ENCODE measurements at regions not wholly inside any gene's neighbourhood (a gene's known extent, or its start where the extent isn't known, plus 50 kb on each side); places are given as distances from the start of the nearest gene placed in this dataset.
A peak's percentile ranks its signal among the peaks of the same experiment; 100 is the strongest.

DNA sequence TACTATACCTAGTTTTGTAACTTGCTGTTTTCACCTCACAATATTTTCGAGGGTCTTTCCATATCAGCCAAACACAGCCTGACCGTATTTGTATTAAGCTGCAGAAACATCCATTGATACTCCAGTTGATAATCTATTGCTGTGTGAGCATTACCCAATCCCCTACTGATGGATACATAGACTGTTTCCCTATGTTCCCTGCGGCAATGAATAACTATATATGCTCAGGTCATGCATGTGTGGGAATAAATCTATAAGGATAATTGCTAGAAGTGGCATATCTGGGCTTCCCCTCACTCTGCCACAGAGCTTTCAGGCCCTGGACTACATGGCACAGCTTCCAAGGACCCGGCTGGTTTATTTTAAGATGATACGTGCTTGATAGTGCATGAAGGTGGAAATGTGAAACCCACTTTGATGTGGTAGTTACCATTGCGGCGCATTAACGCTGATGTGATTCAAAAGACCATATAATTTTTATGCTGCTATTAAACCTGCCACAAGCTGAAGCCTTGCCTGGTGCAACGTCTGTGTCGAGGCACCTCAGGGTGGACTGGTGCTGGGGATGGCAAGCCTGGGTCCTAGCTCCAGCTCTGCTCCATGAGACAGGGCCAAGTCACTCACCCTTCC, 81.4 kb upstream of the KCNK12 start:
- Histone ChIP-seq H3K9me3 (no peaks in the 10 kb centered on the region), H3K27me3 (no peaks in the 10 kb centered on the region), H3K36me3 (no peaks in the 10 kb centered on the region), H3K27ac (no peak overlapping the region), H3K4me3 (no peak overlapping the region), H3K4me1 (peaks cover 0 to 7% (median 2%) of the 10 kb centered on the region in 4 donors)
- no peak for DNase-seq
- TF ChIP-seq, protein P1, sequence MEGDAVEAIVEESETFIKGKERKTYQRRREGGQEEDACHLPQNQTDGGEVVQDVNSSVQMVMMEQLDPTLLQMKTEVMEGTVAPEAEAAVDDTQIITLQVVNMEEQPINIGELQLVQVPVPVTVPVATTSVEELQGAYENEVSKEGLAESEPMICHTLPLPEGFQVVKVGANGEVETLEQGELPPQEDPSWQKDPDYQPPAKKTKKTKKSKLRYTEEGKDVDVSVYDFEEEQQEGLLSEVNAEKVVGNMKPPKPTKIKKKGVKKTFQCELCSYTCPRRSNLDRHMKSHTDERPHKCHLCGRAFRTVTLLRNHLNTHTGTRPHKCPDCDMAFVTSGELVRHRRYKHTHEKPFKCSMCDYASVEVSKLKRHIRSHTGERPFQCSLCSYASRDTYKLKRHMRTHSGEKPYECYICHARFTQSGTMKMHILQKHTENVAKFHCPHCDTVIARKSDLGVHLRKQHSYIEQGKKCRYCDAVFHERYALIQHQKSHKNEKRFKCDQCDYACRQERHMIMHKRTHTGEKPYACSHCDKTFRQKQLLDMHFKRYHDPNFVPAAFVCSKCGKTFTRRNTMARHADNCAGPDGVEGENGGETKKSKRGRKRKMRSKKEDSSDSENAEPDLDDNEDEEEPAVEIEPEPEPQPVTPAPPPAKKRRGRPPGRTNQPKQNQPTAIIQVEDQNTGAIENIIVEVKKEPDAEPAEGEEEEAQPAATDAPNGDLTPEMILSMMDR (IDR thresholded peaks at IDR 0.05): no peak
- no peak for TF ChIP-seq POLR2A (IDR thresholded peaks at IDR 0.05)

DNA sequence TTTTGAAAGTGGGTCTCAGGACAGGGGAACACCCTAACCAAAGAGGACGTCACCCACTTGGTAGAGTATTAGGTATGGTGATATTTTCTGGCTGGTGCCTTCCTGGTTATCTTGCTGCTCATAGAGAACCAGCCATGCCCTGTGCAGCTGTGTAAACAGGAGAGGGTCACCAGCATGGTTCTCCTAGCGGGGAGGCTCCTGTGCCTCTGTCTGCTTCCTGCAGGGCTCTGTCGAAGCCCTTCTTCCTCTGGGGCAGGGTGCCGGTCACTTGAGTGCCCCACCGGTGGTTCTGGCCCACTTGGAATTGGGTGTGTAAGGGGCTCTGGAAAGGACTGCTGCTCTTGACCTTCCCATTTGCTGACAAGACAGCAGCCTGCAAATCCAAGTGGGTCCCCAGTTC, 80.5 kb upstream of the KCNK12 start:
- DNase-seq: no peak
- Histone ChIP-seq H3K9me3 (no peaks in the 10 kb centered on the region), H3K27me3 (no peaks in the 10 kb centered on the region), H3K4me3 (no peak overlapping the region), H3K4me1 (peaks cover 0 to 7% (median 2%) of the 10 kb centered on the region in 4 donors), H3K36me3 (no peaks in the 10 kb centered on the region), H3K27ac (no peak overlapping the region)
- TF ChIP-seq POLR2A (IDR thresholded peaks at IDR 0.05): no peak

DNA sequence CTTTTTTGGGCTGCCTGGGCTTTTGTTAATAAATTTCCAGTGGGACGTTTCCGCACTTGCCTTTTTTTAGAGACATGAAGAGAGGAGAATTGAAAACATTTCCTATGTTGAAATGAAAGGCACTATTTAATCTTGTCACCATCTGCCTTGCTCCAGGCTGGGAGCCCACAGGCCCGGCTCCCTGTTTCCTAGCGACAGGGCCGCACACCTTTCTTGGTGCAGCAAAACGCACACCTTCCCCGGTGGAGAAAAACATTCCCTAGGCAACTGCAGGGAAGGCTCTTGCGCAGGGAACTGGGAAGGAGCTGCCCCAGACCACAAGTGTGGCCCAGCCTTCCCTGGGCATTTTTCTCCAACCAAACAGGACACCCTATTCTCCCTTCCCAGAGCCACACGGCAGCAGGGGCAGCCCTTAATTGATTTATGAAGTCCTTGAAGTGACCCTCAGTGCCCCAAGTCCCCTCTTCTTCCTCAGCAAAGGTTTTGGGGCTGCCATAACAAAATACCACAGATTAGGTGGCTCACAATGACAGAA, 79.3 kb upstream of the KCNK12 start:
- Histone ChIP-seq H3K27me3 (no peaks in the 10 kb centered on the region), H3K9me3 (no peaks in the 10 kb centered on the region), H3K4me1 (peaks cover 0 to 7% (median 2%) of the 10 kb centered on the region in 4 donors), H3K36me3 (no peaks in the 10 kb centered on the region), H3K4me3 (no peak overlapping the region), H3K27ac (no peak overlapping the region)
- TF ChIP-seq, protein P1 (IDR thresholded peaks at IDR 0.05): no peak
- no peak for TF ChIP-seq POLR2A (IDR thresholded peaks at IDR 0.05)
- no peak for DNase-seq

DNA sequence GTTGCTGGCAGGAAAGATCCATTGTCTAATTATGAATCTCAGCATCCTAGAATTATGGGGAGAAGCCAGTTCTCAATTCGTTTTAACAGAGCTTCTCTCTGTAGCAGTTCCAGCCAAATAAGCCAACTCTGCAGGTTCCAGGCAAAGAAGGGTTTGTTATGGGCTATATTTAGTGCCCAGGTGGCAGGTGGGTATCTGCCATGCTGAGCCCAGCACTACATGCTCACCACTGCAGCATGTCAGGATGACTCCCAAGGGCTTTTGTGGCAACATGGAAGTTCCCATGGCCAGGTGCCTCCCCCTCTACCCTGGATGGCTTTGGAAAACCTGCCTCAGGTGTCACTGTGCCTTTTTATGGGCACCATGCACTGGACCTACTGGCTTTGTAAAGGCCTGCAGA, 74.5 kb upstream of the KCNK12 start:
- TF ChIP-seq POLR2A (IDR thresholded peaks at IDR 0.05): no peak
- TF ChIP-seq, protein P1 (IDR thresholded peaks at IDR 0.05): no peak
- Histone ChIP-seq H3K27ac (no peak overlapping the region), H3K9me3 (no peaks in the 10 kb centered on the region), H3K4me3 (no peak overlapping the region), H3K27me3 (no peaks in the 10 kb centered on the region), H3K4me1 (no peaks in the 10 kb centered on the region), H3K36me3 (no peaks in the 10 kb centered on the region)
- DNase-seq: peak in 1 of 3 donors; percentile 24

DNA sequence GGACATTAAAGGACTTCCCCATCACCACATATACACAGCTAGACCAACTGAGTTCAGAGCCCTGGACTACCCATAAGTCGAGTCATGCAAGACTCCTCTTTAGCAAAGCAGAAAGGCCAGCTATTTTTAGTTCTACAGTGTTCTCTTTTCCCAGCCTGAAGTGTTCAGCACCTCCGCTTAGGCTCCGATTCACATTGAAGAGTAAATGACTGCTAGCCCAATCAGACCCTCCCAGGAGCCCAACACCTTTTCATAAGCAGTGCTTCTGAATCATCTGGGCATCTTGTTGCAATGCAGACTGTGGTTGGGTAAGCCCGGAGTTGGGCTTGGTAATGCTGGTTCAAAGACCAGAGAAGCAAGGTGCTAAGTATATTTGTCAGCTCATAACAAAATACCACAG, 73.6 kb upstream of the KCNK12 start:
- DNase-seq: peak in 1 of 3 donors; percentile 6

DNA sequence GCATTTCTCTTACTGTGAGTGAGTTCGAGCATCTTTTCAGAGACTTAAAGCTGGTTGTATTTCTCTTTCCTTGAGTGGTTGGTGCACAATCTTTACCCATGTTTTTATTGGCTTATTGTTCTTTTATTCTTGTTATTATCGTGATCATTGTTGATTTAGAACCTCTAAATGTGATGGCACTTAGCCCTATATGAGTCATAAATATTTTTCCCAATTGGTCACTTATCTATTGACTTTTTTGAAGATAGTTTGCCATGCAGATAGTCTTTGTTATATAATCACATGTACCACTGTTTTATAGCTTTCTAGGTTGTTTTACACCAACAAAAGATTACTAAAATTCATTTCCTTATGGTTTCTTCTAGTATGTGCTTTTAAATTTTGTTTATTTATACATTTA, 70.6 kb upstream of the KCNK12 start:
- H3K27ac ChIP-seq: no peak overlapping the region
- no peaks in the 10 kb centered on the region for H3K4me1 ChIP-seq
- no peaks in the 10 kb centered on the region for H3K27me3 ChIP-seq
- no peaks in the 10 kb centered on the region for H3K9me3 ChIP-seq
- TF ChIP-seq, protein P1 (IDR thresholded peaks at IDR 0.05): no peak
- TF ChIP-seq POLR2A (IDR thresholded peaks at IDR 0.05): no peak
- H3K36me3 ChIP-seq: no peaks in the 10 kb centered on the region
- no peak overlapping the region for H3K4me3 ChIP-seq
- no peak for DNase-seq

More for the DNA sequence above, 73.6 kb upstream of the KCNK12 start:
- Histone ChIP-seq H3K4me3 (no peak overlapping the region), H3K36me3 (no peaks in the 10 kb centered on the region), H3K4me1 (no peaks in the 10 kb centered on the region), H3K27ac (no peak overlapping the region), H3K9me3 (no peaks in the 10 kb centered on the region), H3K27me3 (no peaks in the 10 kb centered on the region)
- TF ChIP-seq POLR2A (IDR thresholded peaks at IDR 0.05): no peak
- TF ChIP-seq, protein P1 (IDR thresholded peaks at IDR 0.05): no peak
